ENCODE measurements at regions not wholly inside any gene's neighbourhood (a gene's known extent, or its start where the extent isn't known, plus 50 kb on each side); places are given as distances from the start of the nearest gene placed in this dataset.

- Histone ChIP-seq H3K27ac (peak overlapping the region in 1 of 2 donors; percentile 87), H3K4me3 (no peak overlapping the region), H3K36me3 (no peaks in the 10 kb centered on the region), H3K4me1 (peaks cover 29 to 34% of the 10 kb centered on the region in 2 donors), H3K27me3 (no peaks in the 10 kb centered on the region), H3K9me3 (no peaks in the 10 kb centered on the region)
- no peak for DNase-seq
- intact Hi-C loops (cut with DNase I) = loop anchor here in 1 of 2 donors (10.0 kb wide), 1 partner anchor 183 kb away; no protein-coding TSS in a partner anchor
- no peak for ATAC-seq
- TF ChIP-seq CTCF (IDR thresholded peaks at IDR 0.05) = no peak
Observed at GRCh38 chr7:116351966-116352365, 141.6 kb downstream of the TES start.

- intact Hi-C loops (cut with DNase I) = loop anchor here in 1 of 2 donors (10.0 kb wide), 1 partner anchor 181 kb away; no protein-coding TSS in a partner anchor
- no peak for TF ChIP-seq CTCF (IDR thresholded peaks at IDR 0.05)
Observed at GRCh38 chr7:116353647-116354046, 143.3 kb downstream of the TES start.

GRCh38 chr7:116354171-116354545 is 143.8 kb downstream of the TES start:
- Histone ChIP-seq H3K27me3 (no peaks in the 10 kb centered on the region), H3K27ac (peak overlapping the region; percentile 87 to 92), H3K4me3 (no peak overlapping the region), H3K9me3 (no peaks in the 10 kb centered on the region), H3K36me3 (no peaks in the 10 kb centered on the region), H3K4me1 (peaks cover 36 to 40% of the 10 kb centered on the region in 2 donors)
- peak in 3 of 4 donors; percentile 44 to 97 (median 97) for DNase-seq
- intact Hi-C loops (cut with DNase I) = loop anchor here in 1 of 2 donors (10.0 kb wide), 1 partner anchor 181 kb away; no protein-coding TSS in a partner anchor
- peak; percentile 27 for ATAC-seq
- no peak for TF ChIP-seq CTCF (IDR thresholded peaks at IDR 0.05)

More at GRCh38 chr7:116353647-116354046, 143.3 kb downstream of the TES start:
- DNase-seq = peak in 3 of 4 donors; percentile 38 to 68 (median 53)
- Histone ChIP-seq H3K4me1 (peaks cover 36 to 40% of the 10 kb centered on the region in 2 donors), H3K36me3 (no peaks in the 10 kb centered on the region), H3K4me3 (no peak overlapping the region), H3K9me3 (no peaks in the 10 kb centered on the region), H3K27me3 (no peaks in the 10 kb centered on the region), H3K27ac (peak overlapping the region; percentile 87 to 92)
- peak; percentile 3 for ATAC-seq

- H3K4me3 ChIP-seq = no peak overlapping the region
- no peak for TF ChIP-seq CTCF (IDR thresholded peaks at IDR 0.05)
- peaks cover 36 to 40% of the 10 kb centered on the region in 2 donors for H3K4me1 ChIP-seq
- intact Hi-C loops (cut with DNase I) = loop anchor here in 1 of 2 donors (10.0 kb wide), 1 partner anchor 180 kb away; no protein-coding TSS in a partner anchor
- no peaks in the 10 kb centered on the region for H3K9me3 ChIP-seq
- peak; percentile 91 for ATAC-seq
- no peaks in the 10 kb centered on the region for H3K27me3 ChIP-seq
- peak in 3 of 4 donors; percentile 81 to 95 (median 88) for DNase-seq
- no peaks in the 10 kb centered on the region for H3K36me3 ChIP-seq
- peak overlapping the region; percentile 87 to 92 for H3K27ac ChIP-seq
Observed at GRCh38 chr7:116354546-116355423, 144.4 kb downstream of the TES start.

GRCh38 chr7:116355424-116355765 is 144.1 kb upstream of the CAV2 start:
- H3K27me3 ChIP-seq = no peaks in the 10 kb centered on the region
- intact Hi-C loops (cut with DNase I) = loop anchor here in 1 of 2 donors (10.0 kb wide), 1 partner anchor 179 kb away; no protein-coding TSS in a partner anchor
- no peaks in the 10 kb centered on the region for H3K9me3 ChIP-seq
- no peak overlapping the region for H3K4me3 ChIP-seq
- no peaks in the 10 kb centered on the region for H3K36me3 ChIP-seq
- DNase-seq (no peak), ATAC-seq (no peak)
- peaks cover 36 to 40% of the 10 kb centered on the region in 2 donors for H3K4me1 ChIP-seq
- TF ChIP-seq CTCF (IDR thresholded peaks at IDR 0.05) = no peak
- peak overlapping the region; percentile 87 to 92 for H3K27ac ChIP-seq
